Nephron progenitor cell (in vitro differentiated cells): ENCODE measurements at regions not wholly inside any gene's neighbourhood (a gene's known extent, or its start where the extent isn't known, plus 50 kb on each side); places are given as distances from the start of the nearest gene placed in this dataset.

Source experiments
- DNase-seq: peaks from one replicate; pipeline ENCODE4 v3.0.0; 2021
- H3K27ac Mint-ChIP-seq: 2 replicates; pipeline ENCODE4 v1.8.0; 2021; ENCODE audit warnings: mild to moderate bottlenecking, moderate library complexity, mixed read lengths
- H3K27me3 Mint-ChIP-seq: 2 replicates; pipeline ENCODE4 v1.8.0; 2021; ENCODE audit warnings: mild to moderate bottlenecking, low read depth, mixed read lengths; ENCODE audit not compliant: poor library complexity
- H3K36me3 Mint-ChIP-seq: 2 replicates; pipeline ENCODE4 v1.8.0; 2021; ENCODE audit warnings: low read depth, mixed read lengths
- H3K4me1 Mint-ChIP-seq: 2 replicates; pipeline ENCODE4 v1.8.0; 2021; ENCODE audit warnings: mixed read lengths
- H3K4me3 Mint-ChIP-seq: 2 replicates; pipeline ENCODE4 v1.8.0; 2021; ENCODE audit warnings: mild to moderate bottlenecking, moderate library complexity, mixed read lengths
- H3K9me3 Mint-ChIP-seq: 2 replicates; pipeline ENCODE4 v1.8.0; 2021; ENCODE audit warnings: mild to moderate bottlenecking, moderate library complexity, mixed read lengths
- TF ChIP-seq, protein P1 (sequence below): fragments of 200-600 bp; sonication (generic); IDR thresholded peaks from 2 replicates; pipeline ENCODE4 v1.5.0; 2021; ENCODE audit warnings: antibody characterized with exemption

DNA sequence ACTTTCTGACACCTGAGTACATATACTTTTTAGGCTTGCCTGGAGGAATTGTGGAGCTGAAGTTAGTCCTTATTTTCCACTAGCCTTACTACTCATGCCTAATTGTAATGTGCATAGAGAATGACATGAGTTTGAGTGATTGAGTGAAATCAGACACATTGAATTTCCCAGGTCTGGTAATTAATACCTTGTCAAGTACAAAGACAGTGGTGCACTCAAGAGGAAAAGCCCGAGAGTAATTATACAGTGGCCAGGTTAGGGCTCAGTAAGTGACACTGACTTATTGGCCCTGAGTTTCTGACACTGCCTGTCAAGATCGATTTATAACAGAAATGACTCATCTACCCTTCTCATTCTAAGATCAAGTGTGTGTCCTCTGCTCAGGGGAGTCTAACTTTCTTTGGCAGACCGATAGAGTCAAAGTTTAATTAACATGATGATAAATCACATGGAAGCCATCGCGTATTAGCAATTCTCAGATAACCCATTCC is 288.3 kb downstream of the TPBG start:
- no peaks in the 10 kb centered on the region for H3K36me3 Mint-ChIP-seq

DNA sequence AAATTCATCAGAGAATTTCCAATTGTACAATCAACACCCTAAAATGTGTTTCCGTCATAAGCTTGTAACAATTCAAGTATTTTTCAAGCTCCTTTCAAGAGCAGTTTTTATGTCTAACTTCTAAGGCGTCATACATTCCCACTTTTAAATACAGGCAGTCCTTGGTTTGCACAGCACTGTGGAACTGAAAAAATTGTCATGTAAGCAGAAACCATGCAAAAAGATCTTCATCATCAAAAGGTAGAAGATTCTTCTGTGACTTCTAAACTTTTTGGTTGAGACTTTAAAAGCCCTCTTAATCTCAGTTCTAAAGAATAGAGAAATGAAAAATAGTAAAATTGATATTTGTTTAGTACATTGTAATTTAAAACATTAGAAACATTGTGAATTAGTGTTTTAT is 315.6 kb downstream of the TPBG start:
- Mint-ChIP-seq H3K4me3 (no peak overlapping the region), H3K27me3 (no peaks in the 10 kb centered on the region), H3K9me3 (peaks cover 38% of the 10 kb centered on the region), H3K4me1 (no peaks in the 10 kb centered on the region), H3K36me3 (no peaks in the 10 kb centered on the region), H3K27ac (no peak overlapping the region)
- TF ChIP-seq, protein P1, sequence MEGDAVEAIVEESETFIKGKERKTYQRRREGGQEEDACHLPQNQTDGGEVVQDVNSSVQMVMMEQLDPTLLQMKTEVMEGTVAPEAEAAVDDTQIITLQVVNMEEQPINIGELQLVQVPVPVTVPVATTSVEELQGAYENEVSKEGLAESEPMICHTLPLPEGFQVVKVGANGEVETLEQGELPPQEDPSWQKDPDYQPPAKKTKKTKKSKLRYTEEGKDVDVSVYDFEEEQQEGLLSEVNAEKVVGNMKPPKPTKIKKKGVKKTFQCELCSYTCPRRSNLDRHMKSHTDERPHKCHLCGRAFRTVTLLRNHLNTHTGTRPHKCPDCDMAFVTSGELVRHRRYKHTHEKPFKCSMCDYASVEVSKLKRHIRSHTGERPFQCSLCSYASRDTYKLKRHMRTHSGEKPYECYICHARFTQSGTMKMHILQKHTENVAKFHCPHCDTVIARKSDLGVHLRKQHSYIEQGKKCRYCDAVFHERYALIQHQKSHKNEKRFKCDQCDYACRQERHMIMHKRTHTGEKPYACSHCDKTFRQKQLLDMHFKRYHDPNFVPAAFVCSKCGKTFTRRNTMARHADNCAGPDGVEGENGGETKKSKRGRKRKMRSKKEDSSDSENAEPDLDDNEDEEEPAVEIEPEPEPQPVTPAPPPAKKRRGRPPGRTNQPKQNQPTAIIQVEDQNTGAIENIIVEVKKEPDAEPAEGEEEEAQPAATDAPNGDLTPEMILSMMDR = no peak
- DNase-seq = no peak

More for the DNA sequence above, 288.3 kb downstream of the TPBG start:
- no peak for DNase-seq
- H3K27me3 Mint-ChIP-seq = peaks cover 4% of the 10 kb centered on the region
- H3K27ac Mint-ChIP-seq = no peak overlapping the region
- peaks cover 22% of the 10 kb centered on the region for H3K9me3 Mint-ChIP-seq
- no peak overlapping the region for H3K4me3 Mint-ChIP-seq
- H3K4me1 Mint-ChIP-seq = no peaks in the 10 kb centered on the region
- TF ChIP-seq, protein P1 = no peak

DNA sequence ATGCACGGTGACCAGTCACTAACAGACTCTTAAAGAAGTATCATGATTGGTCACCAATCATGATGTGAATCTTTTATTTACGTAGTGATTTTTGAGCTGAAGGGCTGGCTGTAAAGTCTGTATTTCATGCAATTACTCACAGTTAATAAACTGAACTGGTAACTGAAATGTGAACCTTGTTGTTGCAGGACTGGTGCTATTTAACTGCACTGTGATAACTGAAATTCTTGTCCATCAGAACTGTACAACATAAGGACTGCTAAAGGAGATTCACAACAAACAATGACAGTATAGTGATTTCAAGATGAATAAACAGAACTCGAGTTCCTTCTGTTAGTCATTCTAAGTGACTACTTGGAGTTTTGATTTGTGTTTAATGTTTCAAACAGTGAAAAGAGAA is 316.6 kb downstream of the TPBG start:
- Mint-ChIP-seq H3K36me3 (no peaks in the 10 kb centered on the region), H3K4me3 (no peak overlapping the region), H3K27me3 (no peaks in the 10 kb centered on the region), H3K9me3 (peaks cover 30% of the 10 kb centered on the region), H3K4me1 (no peaks in the 10 kb centered on the region), H3K27ac (no peak overlapping the region)
- TF ChIP-seq, protein P1 = no peak
- no peak for DNase-seq

DNA sequence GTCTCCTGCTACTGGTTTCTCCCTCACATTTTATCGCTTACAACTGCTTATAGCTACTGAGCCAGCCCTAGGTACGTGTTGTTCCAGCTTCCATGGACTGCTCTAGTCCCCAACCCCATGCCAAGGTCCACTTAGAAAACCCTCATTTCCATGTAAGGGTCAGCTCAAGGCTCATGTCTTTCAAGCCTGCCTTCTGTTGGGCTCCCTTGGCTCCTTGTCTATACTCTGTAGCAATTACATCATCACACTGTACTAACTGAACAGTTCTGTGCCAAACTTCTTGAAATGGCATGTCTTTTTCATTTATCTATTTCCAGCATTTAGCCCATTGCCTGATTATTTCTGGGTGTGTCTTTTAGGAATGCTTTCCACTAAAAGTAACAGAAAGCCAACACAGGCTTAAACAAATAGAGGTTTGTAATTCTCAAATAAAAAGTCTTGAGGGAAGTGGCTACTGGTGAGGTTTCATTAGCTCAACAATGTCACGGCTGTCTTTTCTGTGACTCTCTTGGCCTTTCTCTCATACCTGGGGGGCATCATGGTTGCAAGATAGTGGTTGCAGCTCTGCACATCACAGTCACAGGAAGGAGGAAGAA is 317.6 kb downstream of the TPBG start:
- no peaks in the 10 kb centered on the region for H3K36me3 Mint-ChIP-seq
- TF ChIP-seq, protein P1 = no peak
- no peak overlapping the region for H3K27ac Mint-ChIP-seq
- DNase-seq = no peak
- no peak overlapping the region for H3K4me3 Mint-ChIP-seq
- no peaks in the 10 kb centered on the region for H3K4me1 Mint-ChIP-seq
- peaks cover 20% of the 10 kb centered on the region for H3K9me3 Mint-ChIP-seq
- H3K27me3 Mint-ChIP-seq = no peaks in the 10 kb centered on the region

DNA sequence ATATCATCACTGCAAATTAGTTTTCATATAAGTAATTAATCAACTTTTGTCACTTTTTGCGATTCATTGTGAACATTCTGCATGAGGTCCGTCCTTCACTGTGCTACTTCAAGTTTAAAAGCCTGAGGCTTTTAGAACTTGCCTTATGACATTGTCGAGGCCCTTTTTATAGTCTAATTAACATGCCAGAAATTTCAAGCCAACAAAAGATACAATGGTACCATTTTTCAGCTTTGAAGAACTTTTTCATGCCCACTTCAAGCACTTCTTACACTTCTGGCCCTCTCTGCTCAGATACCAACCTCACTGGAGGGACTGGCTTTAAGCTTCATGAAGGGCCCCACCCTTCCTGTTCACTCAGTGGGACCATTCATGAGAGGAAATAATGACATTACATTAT is 323.1 kb downstream of the TPBG start:
- TF ChIP-seq, protein P1 = no peak
- Mint-ChIP-seq H3K27me3 (no peaks in the 10 kb centered on the region), H3K27ac (no peak overlapping the region)

DNA sequence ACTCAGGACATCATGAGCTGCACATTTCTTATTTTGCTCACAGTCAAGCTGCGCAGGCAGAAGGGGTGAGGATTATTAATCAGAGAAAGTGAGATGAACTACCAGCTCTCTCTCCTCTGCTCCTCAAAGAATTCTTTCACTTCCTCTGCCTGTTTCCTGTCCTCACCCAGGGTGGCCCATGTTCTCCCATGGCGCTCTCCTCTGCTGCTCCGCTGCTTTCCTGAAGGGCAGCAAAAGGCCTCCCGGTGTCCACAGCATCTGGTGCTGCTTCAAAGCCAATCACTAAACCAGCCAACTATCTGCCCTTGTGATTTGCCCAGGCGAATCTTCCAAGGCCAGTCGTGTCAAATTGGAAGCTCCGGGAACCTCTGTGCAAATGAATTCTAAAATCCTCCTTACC is 324.2 kb downstream of the TPBG start:
- Mint-ChIP-seq H3K4me1 (peaks cover 7% of the 10 kb centered on the region), H3K4me3 (no peak overlapping the region), H3K27ac (peak overlapping the region; percentile 58), H3K27me3 (peaks cover 2% of the 10 kb centered on the region), H3K9me3 (no peaks in the 10 kb centered on the region), H3K36me3 (no peaks in the 10 kb centered on the region)
- TF ChIP-seq, protein P1 = no peak
- DNase-seq = peak; percentile 10

More for the DNA sequence above, 323.1 kb downstream of the TPBG start:
- H3K4me3 Mint-ChIP-seq = no peak overlapping the region
- no peak for DNase-seq
- H3K4me1 Mint-ChIP-seq = peaks cover 7% of the 10 kb centered on the region
- no peaks in the 10 kb centered on the region for H3K36me3 Mint-ChIP-seq
- no peaks in the 10 kb centered on the region for H3K9me3 Mint-ChIP-seq
